H1 (cell line): ENCODE measurements at regions not wholly inside any gene's neighbourhood (a gene's known extent, or its start where the extent isn't known, plus 50 kb on each side); places are given as distances from the start of the nearest gene placed in this dataset.

Experiments used
- CTCF ChIA-PET: fragments of 300-600 bp; sonication (Branson Sonifier 250); formaldehyde crosslinking; loops from one replicate; lab custom pipeline; 2021; ENCODE audit not compliant: partially characterized antibody; lab: Charles Lee
- POLR2A ChIA-PET: fragments of 300-600 bp; sonication (Branson Sonifier 250); formaldehyde crosslinking; loops from one replicate; lab custom pipeline; 2021; ENCODE audit warnings: inconsistent platforms; ENCODE audit not compliant: partially characterized antibody; lab: Charles Lee
- DNase-seq, 2 experiments: peaks; one replicate each; pipeline versions ENCODE4 v3.0.0 to v3.0.0-alpha.2; 2010 to 2022; ENCODE audit warnings: low spot score in 2 of 2, low read depth in 1 of 2, mixed read lengths in 1 of 2
- FAIRE-seq: peaks from 2 replicates; lab custom pipeline; 2011; peaks lifted over from hg19 to GRCh38; lab: Jason Lieb, UNC
- H2AFZ ChIP-seq: 2 replicates; pipeline ENCODE4 v1.8.1; 2012; ENCODE audit warnings: low read length, inconsistent platforms
- H2AK5ac ChIP-seq: 2 replicates; pipeline ENCODE4 v1.6.1; 2013; ENCODE audit warnings: low read depth, low read length
- H2BK120ac ChIP-seq: replicated peaks from 2 replicates; pipeline ENCODE3; 2013; ENCODE audit warnings: low read depth, low read length, inconsistent platforms
- H2BK12ac ChIP-seq: 2 replicates; pipeline ENCODE4 v1.6.1; 2013; ENCODE audit warnings: low read depth, low read length
- H2BK15ac ChIP-seq: 2 replicates; pipeline ENCODE4 v1.6.1; 2013; ENCODE audit warnings: low read length
- H2BK20ac ChIP-seq: 2 replicates; pipeline ENCODE4 v1.6.1; 2013; ENCODE audit warnings: low read length
- H2BK5ac ChIP-seq: 2 replicates; pipeline ENCODE4 v1.6.1; 2013; ENCODE audit warnings: low read depth, low read length
- H3K14ac ChIP-seq: 2 replicates; pipeline ENCODE4 v1.6.1; 2013; ENCODE audit warnings: inconsistent platforms; ENCODE audit not compliant: insufficient read length
- H3K18ac ChIP-seq: 2 replicates; pipeline ENCODE4 v1.6.1; 2013; ENCODE audit warnings: low read length; ENCODE audit errors: extremely low read depth
- H3K23ac ChIP-seq: 2 replicates; pipeline ENCODE4 v1.6.1; 2013; ENCODE audit warnings: inconsistent platforms; ENCODE audit not compliant: insufficient read length
- H3K23me2 ChIP-seq: 2 replicates; pipeline ENCODE4 v1.6.1; 2013; ENCODE audit warnings: low read depth, low read length
- H3K27ac ChIP-seq: 2 replicates; pipeline ENCODE4 v1.6.1; 2011; ENCODE audit warnings: low read depth, low read length, inconsistent platforms
- H3K27me3 ChIP-seq, 4 experiments: replicated peaks in 1 of 4; 1 replicate in 1 of 4; 2 replicates in 3 of 4; pipeline versions ENCODE4 v1.6.1 to v1.8.1; 2011 to 2013; ENCODE audit warnings: low read length in 3 of 4, mild to moderate bottlenecking in 3 of 4, inconsistent platforms in 2 of 4, mixed read lengths in 2 of 4, moderate library complexity in 1 of 4; ENCODE audit not compliant: control insufficient read depth in 3 of 4, insufficient read depth in 3 of 4; ENCODE audit errors: extremely low read depth in 1 of 4
- H3K36me3 ChIP-seq, 4 experiments: 2 replicates each; pipeline versions ENCODE4 v1.6.1 to v1.8.1; 2011 to 2013; ENCODE audit warnings: mild to moderate bottlenecking in 4 of 4, low read length in 3 of 4, moderate library complexity in 2 of 4, control low read depth in 1 of 4, inconsistent platforms in 1 of 4; ENCODE audit not compliant: insufficient read depth in 4 of 4, control insufficient read depth in 2 of 4
- H3K4ac ChIP-seq: replicated peaks from 2 replicates; pipeline ENCODE3; 2013; ENCODE audit warnings: low read length, low read depth, mixed read lengths, inconsistent platforms; ENCODE audit not compliant: insufficient read length
- H3K4me1 ChIP-seq, 4 experiments: replicated peaks in 1 of 4; 1 replicate in 1 of 4; 2 replicates in 3 of 4; pipeline versions ENCODE4 v1.6.1 to v1.8.1; 2011 to 2013; ENCODE audit warnings: low read length in 3 of 4, inconsistent platforms in 2 of 4, mixed read lengths in 1 of 4; ENCODE audit not compliant: insufficient read depth in 4 of 4, control insufficient read depth in 3 of 4
- H3K4me2 ChIP-seq, 2 experiments: 2 replicates each; pipeline versions ENCODE4 v1.6.1 to v1.8.1; 2011 to 2013; ENCODE audit warnings: low read depth in 2 of 2, low read length in 2 of 2, control low read depth in 1 of 2, inconsistent platforms in 1 of 2, mild to moderate bottlenecking in 1 of 2; ENCODE audit not compliant: insufficient read depth in 1 of 2
- H3K4me3 ChIP-seq, 4 experiments: fragments of 200-600, 300-600 bp in 1 of 4; sonication (generic), shearing (Covaris generic), sonication (Bioruptor Twin) in 1 of 4; 2 replicates each; pipeline versions ENCODE4 v1.5.1 to v1.8.1; 2011 to 2016; ENCODE audit warnings: low read length in 4 of 4, low read depth in 3 of 4, control low read depth in 2 of 4, inconsistent platforms in 2 of 4, mild to moderate bottlenecking in 2 of 4, mixed read lengths in 1 of 4, moderate library complexity in 1 of 4; ENCODE audit not compliant: insufficient read depth in 2 of 4; ENCODE audit errors: extremely low read depth in 1 of 4
- H3K56ac ChIP-seq: replicated peaks from 2 replicates; pipeline ENCODE3; 2013; ENCODE audit warnings: low read depth, mild to moderate bottlenecking, mixed read lengths, low read length, inconsistent platforms; ENCODE audit not compliant: insufficient read length
- H3K79me1 ChIP-seq: 2 replicates; pipeline ENCODE4 v1.6.1; 2013; ENCODE audit warnings: low read depth, low read length, control low read depth
- H3K79me2 ChIP-seq, 2 experiments: 2 replicates each; pipeline versions ENCODE4 v1.6.1 to v1.8.1; 2012 to 2013; ENCODE audit warnings: low read length in 2 of 2, mild to moderate bottlenecking in 2 of 2, inconsistent platforms in 1 of 2; ENCODE audit not compliant: insufficient read depth in 2 of 2, control insufficient read depth in 1 of 2
- H3K9ac ChIP-seq, 4 experiments: replicated peaks in 1 of 4; 1 replicate in 1 of 4; 2 replicates in 3 of 4; pipeline versions ENCODE4 v1.6.1 to v1.8.1; 2011 to 2013; ENCODE audit warnings: low read depth in 3 of 4, low read length in 3 of 4, control low read depth in 2 of 4, mild to moderate bottlenecking in 2 of 4, moderate library complexity in 2 of 4, inconsistent platforms in 1 of 4; ENCODE audit errors: extremely low read depth in 1 of 4
- H3K9me3 ChIP-seq, 2 experiments: 2 replicates each; pipeline versions ENCODE4 v1.6.1 to v1.8.1; 2012 to 2013; ENCODE audit warnings: mild to moderate bottlenecking in 2 of 2, moderate library complexity in 2 of 2, control low read depth in 1 of 2, inconsistent platforms in 1 of 2, low read depth in 1 of 2, low read length in 1 of 2, mixed read lengths in 1 of 2; ENCODE audit not compliant: insufficient read depth in 2 of 2
- H4K20me1 ChIP-seq, 2 experiments: replicated peaks in 1 of 2; 2 replicates each; pipeline versions ENCODE3 to v1.8.1; 2011 to 2013; ENCODE audit warnings: inconsistent platforms in 2 of 2, low read length in 2 of 2, mild to moderate bottlenecking in 1 of 2; ENCODE audit not compliant: insufficient read depth in 2 of 2, control insufficient read depth in 1 of 2
- H4K5ac ChIP-seq: 2 replicates; pipeline ENCODE4 v1.6.1; 2013; ENCODE audit warnings: low read length, low read depth, mixed read lengths, inconsistent platforms; ENCODE audit not compliant: insufficient read length
- H4K8ac ChIP-seq: 2 replicates; pipeline ENCODE4 v1.8.0; 2013; ENCODE audit warnings: mild to moderate bottlenecking, moderate library complexity, low read length, inconsistent platforms; ENCODE audit not compliant: insufficient read depth; ENCODE audit errors: extremely low read depth
- H4K91ac ChIP-seq: replicated peaks from 2 replicates; pipeline ENCODE3; 2013; ENCODE audit warnings: low read length, mixed read lengths, inconsistent platforms; ENCODE audit not compliant: insufficient read length
- ASH2L ChIP-seq: fragments of 200-600, 300-600 bp; sonication (generic); IDR thresholded peaks from one replicate; pipeline ENCODE4 v1.7.1; 2017; ENCODE audit warnings: low read length
- BACH1 ChIP-seq: IDR thresholded peaks from 2 replicates; pipeline ENCODE4 v1.6.1; 2012; ENCODE audit warnings: low read length, improper control_type of control experiment
- BRCA1 ChIP-seq: IDR thresholded peaks from 2 replicates; pipeline ENCODE4 v1.6.1; 2012; ENCODE audit warnings: low read depth, low read length, improper control_type of control experiment
- CREB1 ChIP-seq: IDR thresholded peaks from 2 replicates; pipeline ENCODE4 v1.6.1; 2012; ENCODE audit warnings: inconsistent platforms
- EGR1 ChIP-seq: IDR thresholded peaks from 2 replicates; pipeline ENCODE4 v1.6.1; 2011; ENCODE audit warnings: low read depth, low read length, borderline replicate concordance
- GTF2F1 ChIP-seq: IDR thresholded peaks from 2 replicates; pipeline ENCODE4 v1.6.1; 2012; ENCODE audit warnings: low read depth, low read length, improper control_type of control experiment, borderline replicate concordance
- JUND ChIP-seq: IDR thresholded peaks from 2 replicates; pipeline ENCODE4 v1.6.1; 2011; ENCODE audit warnings: mild to moderate bottlenecking, improper control_type of control experiment, low read length
- KDM4A ChIP-seq: IDR thresholded peaks from one replicate; pipeline ENCODE4 v1.7.1; 2012; ENCODE audit warnings: low read depth, mild to moderate bottlenecking, moderate library complexity, low read length, inconsistent platforms; ENCODE audit not compliant: severe bottlenecking
- NRF1 ChIP-seq: IDR thresholded peaks from 2 replicates; pipeline ENCODE4 v1.6.1; 2011; ENCODE audit warnings: mild to moderate bottlenecking, low read depth, low read length, improper control_type of control experiment
- POLR2A ChIP-seq, 2 experiments: IDR thresholded peaks; 1 replicate in 1 of 2; 2 replicates in 1 of 2; pipeline ENCODE4 v1.6.1; 2011; ENCODE audit warnings: low read depth in 2 of 2, low read length in 2 of 2, mild to moderate bottlenecking in 2 of 2; ENCODE audit errors: control extremely low read depth in 1 of 2
- POLR2AphosphoS5 ChIP-seq: IDR thresholded peaks from 2 replicates; pipeline ENCODE4 v1.6.1; 2011; ENCODE audit warnings: low read depth, low read length
- POU5F1 ChIP-seq: IDR thresholded peaks from 2 replicates; pipeline ENCODE4 v1.6.1; 2011; ENCODE audit warnings: low read depth, mild to moderate bottlenecking, low read length, moderate library complexity
- RBBP5 ChIP-seq: IDR thresholded peaks from 2 replicates; pipeline ENCODE4 v1.7.1; 2012; ENCODE audit warnings: low read depth, mild to moderate bottlenecking, inconsistent platforms, low read length, moderate library complexity, borderline replicate concordance
- SIX5 ChIP-seq: IDR thresholded peaks from 2 replicates; pipeline ENCODE4 v1.6.1; 2011; ENCODE audit warnings: mild to moderate bottlenecking, low read depth, low read length
- WGBS, 2 experiments: shearing (Covaris generic) in 1 of 2; methylation state at CpG; one replicate each; pipeline versions ENCODE4 v1.1.6 to v1.1.7; 2013 to 2015; ENCODE audit warnings: low lambda C conversion rate in 2 of 2, mixed read lengths in 2 of 2, inconsistent platforms in 1 of 2, low coverage in 1 of 2, missing lambda C conversion rate in 1 of 2; ENCODE audit not compliant: insufficient replicate concordance in 2 of 2, insufficient coverage in 1 of 2, insufficient read length in 1 of 2; ENCODE audit errors: extremely low coverage in 1 of 2, missing lambda C conversion rate in 1 of 2; 5-methylcytosine and 5-hydroxymethylcytosine counted together
- TF ChIP-seq, protein P1 (sequence below), 3 experiments: IDR thresholded peaks; 1 replicate in 2 of 3; 2 replicates in 1 of 3; pipeline versions ENCODE4 v1.5.1 to v1.6.1; 2011; ENCODE audit warnings: low read length in 3 of 3, mild to moderate bottlenecking in 3 of 3, inconsistent platforms in 2 of 3, low read depth in 1 of 3, moderate library complexity in 1 of 3; ENCODE audit not compliant: insufficient read depth in 1 of 3; ENCODE audit errors: control extremely low read depth in 1 of 3

DNA sequence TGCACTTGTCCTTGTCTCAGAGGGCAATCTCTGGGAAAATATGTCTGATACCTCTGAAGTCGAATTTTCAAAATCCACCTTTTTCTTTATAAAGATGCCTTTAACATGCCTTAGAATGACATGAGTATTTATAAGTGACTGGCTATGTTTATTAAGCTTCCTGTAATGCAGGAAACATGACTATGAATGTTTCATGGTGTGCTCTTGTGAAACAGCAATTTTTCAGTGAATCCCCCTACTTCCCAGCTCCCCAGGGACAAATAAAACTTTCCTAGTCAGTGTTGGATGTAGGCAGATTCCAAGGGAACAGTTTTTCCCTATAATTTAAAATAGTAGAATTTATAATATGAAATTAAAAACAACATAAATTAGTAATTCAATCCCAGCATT lies 437.0 kb downstream of the LMO4 start:
- Histone ChIP-seq H4K20me1 (no peaks in the 10 kb centered on the region), H3K4me3 (no peak overlapping the region), H3K79me2 (no peaks in the 10 kb centered on the region), H3K23ac (no peak overlapping the region), H2AFZ (no peak overlapping the region), H3K27ac (no peak overlapping the region), H4K8ac (no peak overlapping the region), H2BK15ac (no peak overlapping the region), H3K9me3 (no peaks in the 10 kb centered on the region; a peak in 1 of 4 replicates), H3K14ac (no peak overlapping the region), H3K56ac (no peak overlapping the region), H2BK120ac (no peak overlapping the region), H3K36me3 (no peaks in the 10 kb centered on the region), H3K4me2 (no peak overlapping the region), H3K4me1 (no peaks in the 10 kb centered on the region), H3K23me2 (no peaks in the 10 kb centered on the region), H2BK20ac (no peak overlapping the region), H3K27me3 (no peaks in the 10 kb centered on the region; a peak in 1 of 7 replicates), H2AK5ac (no peak overlapping the region), H4K5ac (no peak overlapping the region), H4K91ac (no peak overlapping the region), H3K4ac (no peak overlapping the region), H3K18ac (no peak overlapping the region), H2BK5ac (no peak overlapping the region), H3K9ac (no peak overlapping the region), H2BK12ac (no peak overlapping the region), H3K79me1 (no peaks in the 10 kb centered on the region)
- CTCF ChIA-PET, result interaction anchor here (1.0 kb wide), 1 partner anchor 188 kb away, joined by 3 read pairs; no protein-coding TSS in a partner anchor
- POLR2A ChIA-PET, result no interaction called here
- no peak for DNase-seq
- FAIRE-seq, result no peak
- 83% methylated on average over 1 of the region's 1 CpG; no CpG with 5 or more reads in 1 of the 2 experiments for WGBS, 2 experiments
- no peak for TF ChIP-seq RBBP5
- TF ChIP-seq GTF2F1, result no peak
- TF ChIP-seq NRF1, result no peak
- no peak for TF ChIP-seq KDM4A
- no peak for TF ChIP-seq ASH2L
- TF ChIP-seq POLR2A (IDR thresholded peaks at IDR 0.05; ENCODE audit: control extremely low read depth in 1 of 2, low read depth in 2 of 2, low read length in 2 of 2), result no peak
- TF ChIP-seq CREB1, result no peak
- TF ChIP-seq, protein P1, sequence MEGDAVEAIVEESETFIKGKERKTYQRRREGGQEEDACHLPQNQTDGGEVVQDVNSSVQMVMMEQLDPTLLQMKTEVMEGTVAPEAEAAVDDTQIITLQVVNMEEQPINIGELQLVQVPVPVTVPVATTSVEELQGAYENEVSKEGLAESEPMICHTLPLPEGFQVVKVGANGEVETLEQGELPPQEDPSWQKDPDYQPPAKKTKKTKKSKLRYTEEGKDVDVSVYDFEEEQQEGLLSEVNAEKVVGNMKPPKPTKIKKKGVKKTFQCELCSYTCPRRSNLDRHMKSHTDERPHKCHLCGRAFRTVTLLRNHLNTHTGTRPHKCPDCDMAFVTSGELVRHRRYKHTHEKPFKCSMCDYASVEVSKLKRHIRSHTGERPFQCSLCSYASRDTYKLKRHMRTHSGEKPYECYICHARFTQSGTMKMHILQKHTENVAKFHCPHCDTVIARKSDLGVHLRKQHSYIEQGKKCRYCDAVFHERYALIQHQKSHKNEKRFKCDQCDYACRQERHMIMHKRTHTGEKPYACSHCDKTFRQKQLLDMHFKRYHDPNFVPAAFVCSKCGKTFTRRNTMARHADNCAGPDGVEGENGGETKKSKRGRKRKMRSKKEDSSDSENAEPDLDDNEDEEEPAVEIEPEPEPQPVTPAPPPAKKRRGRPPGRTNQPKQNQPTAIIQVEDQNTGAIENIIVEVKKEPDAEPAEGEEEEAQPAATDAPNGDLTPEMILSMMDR (IDR thresholded peaks at IDR 0.05; ENCODE audit: control extremely low read depth in 1 of 3, insufficient read depth in 1 of 3, low read depth in 1 of 3, low read length in 3 of 3), result no peak
- TF ChIP-seq EGR1, result no peak
- TF ChIP-seq SIX5, result no peak
- no peak for TF ChIP-seq POU5F1
- no peak for TF ChIP-seq POLR2AphosphoS5
- no peak for TF ChIP-seq BACH1
- TF ChIP-seq JUND, result no peak
- TF ChIP-seq BRCA1, result no peak
